ENCODE measurements at regions not wholly inside any gene's neighbourhood (a gene's known extent, or its start where the extent isn't known, plus 50 kb on each side); places are given as distances from the start of the nearest gene placed in this dataset.
A peak's percentile ranks its signal among the peaks of the same experiment; 100 is the strongest.

DNA sequence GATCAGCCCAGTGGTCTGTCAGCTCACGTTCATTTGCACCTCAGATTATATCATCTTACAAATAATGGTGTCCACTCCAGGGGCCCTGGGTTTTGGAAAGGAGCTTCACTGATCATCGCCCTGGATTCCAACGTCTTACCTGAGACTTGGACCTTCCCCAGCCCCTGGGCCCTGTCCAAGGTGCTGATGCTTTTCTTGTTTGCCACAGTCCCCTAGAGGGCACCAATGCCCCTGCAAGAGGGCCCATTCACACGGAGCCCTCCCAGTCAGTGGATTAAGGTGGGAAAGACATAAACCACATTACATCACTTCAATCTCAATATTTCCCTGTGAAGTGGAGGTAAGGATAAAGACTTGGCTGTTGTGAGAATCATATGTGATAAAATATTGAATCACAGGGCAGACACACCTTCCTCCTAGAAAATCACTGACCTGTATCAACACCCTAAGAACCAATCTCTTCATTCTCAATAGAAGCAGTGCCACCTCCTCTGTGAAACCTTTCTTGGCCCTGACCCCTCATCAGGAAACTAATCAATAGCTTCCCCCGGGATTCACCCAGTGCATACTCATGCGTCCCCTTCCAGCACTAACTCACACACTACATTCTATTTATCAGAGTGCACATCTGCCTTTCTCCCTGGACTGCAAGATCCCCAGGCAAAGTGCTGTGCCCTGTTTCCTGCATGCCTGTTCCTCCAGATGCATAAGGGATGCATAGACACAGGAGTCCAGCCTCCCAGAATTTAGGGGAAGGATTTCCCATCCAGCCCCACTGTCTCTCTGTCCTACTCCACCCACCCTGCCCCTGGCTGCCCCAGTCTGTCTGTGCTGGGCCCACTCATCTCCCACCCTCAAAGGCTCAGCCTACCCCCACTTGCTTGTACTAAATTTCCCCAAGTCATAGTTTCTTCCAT lies 167.0 kb downstream of the BUD13 start (continued):
- TF ChIP-seq, protein P1, sequence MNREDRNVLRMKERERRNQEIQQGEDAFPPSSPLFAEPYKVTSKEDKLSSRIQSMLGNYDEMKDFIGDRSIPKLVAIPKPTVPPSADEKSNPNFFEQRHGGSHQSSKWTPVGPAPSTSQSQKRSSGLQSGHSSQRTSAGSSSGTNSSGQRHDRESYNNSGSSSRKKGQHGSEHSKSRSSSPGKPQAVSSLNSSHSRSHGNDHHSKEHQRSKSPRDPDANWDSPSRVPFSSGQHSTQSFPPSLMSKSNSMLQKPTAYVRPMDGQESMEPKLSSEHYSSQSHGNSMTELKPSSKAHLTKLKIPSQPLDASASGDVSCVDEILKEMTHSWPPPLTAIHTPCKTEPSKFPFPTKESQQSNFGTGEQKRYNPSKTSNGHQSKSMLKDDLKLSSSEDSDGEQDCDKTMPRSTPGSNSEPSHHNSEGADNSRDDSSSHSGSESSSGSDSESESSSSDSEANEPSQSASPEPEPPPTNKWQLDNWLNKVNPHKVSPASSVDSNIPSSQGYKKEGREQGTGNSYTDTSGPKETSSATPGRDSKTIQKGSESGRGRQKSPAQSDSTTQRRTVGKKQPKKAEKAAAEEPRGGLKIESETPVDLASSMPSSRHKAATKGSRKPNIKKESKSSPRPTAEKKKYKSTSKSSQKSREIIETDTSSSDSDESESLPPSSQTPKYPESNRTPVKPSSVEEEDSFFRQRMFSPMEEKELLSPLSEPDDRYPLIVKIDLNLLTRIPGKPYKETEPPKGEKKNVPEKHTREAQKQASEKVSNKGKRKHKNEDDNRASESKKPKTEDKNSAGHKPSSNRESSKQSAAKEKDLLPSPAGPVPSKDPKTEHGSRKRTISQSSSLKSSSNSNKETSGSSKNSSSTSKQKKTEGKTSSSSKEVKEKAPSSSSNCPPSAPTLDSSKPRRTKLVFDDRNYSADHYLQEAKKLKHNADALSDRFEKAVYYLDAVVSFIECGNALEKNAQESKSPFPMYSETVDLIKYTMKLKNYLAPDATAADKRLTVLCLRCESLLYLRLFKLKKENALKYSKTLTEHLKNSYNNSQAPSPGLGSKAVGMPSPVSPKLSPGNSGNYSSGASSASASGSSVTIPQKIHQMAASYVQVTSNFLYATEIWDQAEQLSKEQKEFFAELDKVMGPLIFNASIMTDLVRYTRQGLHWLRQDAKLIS (CRISPR knock-in tag; IDR thresholded peaks at IDR 0.05), result no peak
- TF ChIP-seq, protein P2, sequence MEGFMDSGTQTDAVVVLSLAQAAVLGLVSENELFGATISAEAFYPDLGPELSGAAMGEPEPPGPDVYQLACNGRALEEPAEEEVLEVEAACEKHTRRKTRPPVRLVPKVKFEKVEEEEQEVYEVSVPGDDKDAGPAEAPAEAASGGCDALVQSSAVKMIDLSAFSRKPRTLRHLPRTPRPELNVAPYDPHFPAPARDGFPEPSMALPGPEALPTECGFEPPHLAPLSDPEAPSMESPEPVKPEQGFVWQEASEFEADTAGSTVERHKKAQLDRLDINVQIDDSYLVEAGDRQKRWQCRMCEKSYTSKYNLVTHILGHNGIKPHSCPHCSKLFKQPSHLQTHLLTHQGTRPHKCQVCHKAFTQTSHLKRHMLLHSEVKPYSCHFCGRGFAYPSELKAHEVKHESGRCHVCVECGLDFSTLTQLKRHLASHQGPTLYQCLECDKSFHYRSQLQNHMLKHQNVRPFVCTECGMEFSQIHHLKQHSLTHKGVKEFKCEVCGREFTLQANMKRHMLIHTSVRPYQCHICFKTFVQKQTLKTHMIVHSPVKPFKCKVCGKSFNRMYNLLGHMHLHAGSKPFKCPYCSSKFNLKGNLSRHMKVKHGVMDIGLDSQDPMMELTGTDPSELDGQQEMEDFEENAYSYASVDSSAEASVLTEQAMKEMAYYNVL (CRISPR knock-in tag; IDR thresholded peaks at IDR 0.05; ENCODE audit: borderline replicate concordance), result no peak
- TF ChIP-seq IRF2 (CRISPR knock-in tag; IDR thresholded peaks at IDR 0.05), result peak; percentile 76; the same call in 1 of the 2 replicates
- no peak for TF ChIP-seq ZFYVE20 (CRISPR knock-in tag; IDR thresholded peaks at IDR 0.05; ENCODE audit: borderline replicate concordance, low read depth)
- peak; percentile 68; the same call in 1 of the 2 replicates for TF ChIP-seq SIX4 (CRISPR knock-in tag; IDR thresholded peaks at IDR 0.05)
- TF ChIP-seq SMYD3 (CRISPR knock-in tag; IDR thresholded peaks at IDR 0.05), result 0 out of 2 replicates have a peak, but pooled peaks have one; percentile 66
- TF ChIP-seq, protein P3, sequence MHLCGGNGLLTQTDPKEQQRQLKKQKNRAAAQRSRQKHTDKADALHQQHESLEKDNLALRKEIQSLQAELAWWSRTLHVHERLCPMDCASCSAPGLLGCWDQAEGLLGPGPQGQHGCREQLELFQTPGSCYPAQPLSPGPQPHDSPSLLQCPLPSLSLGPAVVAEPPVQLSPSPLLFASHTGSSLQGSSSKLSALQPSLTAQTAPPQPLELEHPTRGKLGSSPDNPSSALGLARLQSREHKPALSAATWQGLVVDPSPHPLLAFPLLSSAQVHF (CRISPR knock-in tag; IDR thresholded peaks at IDR 0.05), result 0 out of 2 replicates have a peak, but pooled peaks have one; percentile 48
- TF ChIP-seq, protein P4, sequence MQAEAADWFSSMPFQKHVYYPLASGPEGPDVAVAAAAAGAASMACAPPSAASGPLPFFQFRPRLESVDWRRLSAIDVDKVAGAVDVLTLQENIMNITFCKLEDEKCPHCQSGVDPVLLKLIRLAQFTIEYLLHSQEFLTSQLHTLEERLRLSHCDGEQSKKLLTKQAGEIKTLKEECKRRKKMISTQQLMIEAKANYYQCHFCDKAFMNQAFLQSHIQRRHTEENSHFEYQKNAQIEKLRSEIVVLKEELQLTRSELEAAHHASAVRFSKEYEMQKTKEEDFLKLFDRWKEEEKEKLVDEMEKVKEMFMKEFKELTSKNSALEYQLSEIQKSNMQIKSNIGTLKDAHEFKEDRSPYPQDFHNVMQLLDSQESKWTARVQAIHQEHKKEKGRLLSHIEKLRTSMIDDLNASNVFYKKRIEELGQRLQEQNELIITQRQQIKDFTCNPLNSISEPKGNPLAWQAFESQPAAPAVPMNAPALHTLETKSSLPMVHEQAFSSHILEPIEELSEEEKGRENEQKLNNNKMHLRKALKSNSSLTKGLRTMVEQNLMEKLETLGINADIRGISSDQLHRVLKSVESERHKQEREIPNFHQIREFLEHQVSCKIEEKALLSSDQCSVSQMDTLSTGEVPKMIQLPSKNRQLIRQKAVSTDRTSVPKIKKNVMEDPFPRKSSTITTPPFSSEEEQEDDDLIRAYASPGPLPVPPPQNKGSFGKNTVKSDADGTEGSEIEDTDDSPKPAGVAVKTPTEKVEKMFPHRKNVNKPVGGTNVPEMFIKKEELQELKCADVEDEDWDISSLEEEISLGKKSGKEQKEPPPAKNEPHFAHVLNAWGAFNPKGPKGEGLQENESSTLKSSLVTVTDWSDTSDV (CRISPR knock-in tag; IDR thresholded peaks at IDR 0.05), result no peak
- no peak for TF ChIP-seq MTA1 (CRISPR knock-in tag; IDR thresholded peaks at IDR 0.05; ENCODE audit: borderline replicate concordance)
- TF ChIP-seq ZFP62 (CRISPR knock-in tag; IDR thresholded peaks at IDR 0.05), result no peak
- 0 out of 2 replicates have a peak, but pooled peaks have one; percentile 50 for TF ChIP-seq ZBTB21 (CRISPR knock-in tag; IDR thresholded peaks at IDR 0.05)
- TF ChIP-seq RBM39 (IDR thresholded peaks at IDR 0.05; ENCODE audit: low read depth, low read length, poor library complexity, severe bottlenecking), result no peak
- no peak for TF ChIP-seq ZNF746 (CRISPR knock-in tag; IDR thresholded peaks at IDR 0.05)
- no peak for TF ChIP-seq ZNF234 (CRISPR knock-in tag; conservative IDR thresholded peaks at IDR 0.05)
- no peak for TF ChIP-seq AKAP8 (CRISPR knock-in tag; IDR thresholded peaks at IDR 0.05)
- TF ChIP-seq MAFG (CRISPR knock-in tag; IDR thresholded peaks at IDR 0.05), result no peak
- TF ChIP-seq, protein P5, sequence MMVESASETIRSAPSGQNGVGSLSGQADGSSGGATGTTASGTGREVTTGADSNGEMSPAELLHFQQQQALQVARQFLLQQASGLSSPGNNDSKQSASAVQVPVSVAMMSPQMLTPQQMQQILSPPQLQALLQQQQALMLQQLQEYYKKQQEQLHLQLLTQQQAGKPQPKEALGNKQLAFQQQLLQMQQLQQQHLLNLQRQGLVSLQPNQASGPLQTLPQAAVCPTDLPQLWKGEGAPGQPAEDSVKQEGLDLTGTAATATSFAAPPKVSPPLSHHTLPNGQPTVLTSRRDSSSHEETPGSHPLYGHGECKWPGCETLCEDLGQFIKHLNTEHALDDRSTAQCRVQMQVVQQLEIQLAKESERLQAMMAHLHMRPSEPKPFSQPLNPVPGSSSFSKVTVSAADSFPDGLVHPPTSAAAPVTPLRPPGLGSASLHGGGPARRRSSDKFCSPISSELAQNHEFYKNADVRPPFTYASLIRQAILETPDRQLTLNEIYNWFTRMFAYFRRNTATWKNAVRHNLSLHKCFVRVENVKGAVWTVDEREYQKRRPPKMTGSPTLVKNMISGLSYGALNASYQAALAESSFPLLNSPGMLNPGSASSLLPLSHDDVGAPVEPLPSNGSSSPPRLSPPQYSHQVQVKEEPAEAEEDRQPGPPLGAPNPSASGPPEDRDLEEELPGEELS (CRISPR knock-in tag; IDR thresholded peaks at IDR 0.05), result peak; percentile 44; the same call in 1 of the 2 replicates

All from HepG2 (cell line).